Heart left ventricle (tissue), 16 donors: ENCODE measurements at regions not wholly inside any gene's neighbourhood (a gene's known extent, or its start where the extent isn't known, plus 50 kb on each side); places are given as distances from the start of the nearest gene placed in this dataset.

Source experiments
- ATAC-seq, 4 donors: fragments of 200-7000 bp; cut with Tn5 transposase; one replicate each; pipeline ENCODE4 v1.9.1; 2020 to 2022; ENCODE audit warnings: moderate library complexity in 4 of 4, mild to moderate bottlenecking in 3 of 4, moderate number of reproducible peaks in 1 of 4
- DNase-seq, 5 donors: peaks; one replicate each; pipeline ENCODE4 v3.0.0-alpha.2; 2020
- H3K27ac ChIP-seq, 12 donors: fragments of 200-600 bp; sonication (generic) in 4 of 12; one replicate each; pipeline versions ENCODE4 v1.5.0 to v1.8.0; 2016 to 2022; ENCODE audit warnings: mild to moderate bottlenecking in 2 of 12
- H3K27me3 ChIP-seq, 9 donors: fragments of 200-600 bp; sonication (generic) in 2 of 9; one replicate each; pipeline versions ENCODE4 v1.5.1 to v1.8.0; 2016 to 2022; ENCODE audit warnings: mild to moderate bottlenecking in 3 of 9
- H3K36me3 ChIP-seq, 9 donors: fragments of 200-600 bp; sonication (generic) in 2 of 9; one replicate each; pipeline versions ENCODE4 v1.5.0 to v1.8.0; 2018 to 2022; ENCODE audit warnings: mild to moderate bottlenecking in 2 of 9
- H3K4me1 ChIP-seq, 12 donors: fragments of 200-600 bp; sonication (generic) in 4 of 12; one replicate each; pipeline versions ENCODE4 v1.5.0 to v1.8.0; 2016 to 2022; ENCODE audit warnings: mild to moderate bottlenecking in 3 of 12
- H3K4me3 ChIP-seq, 12 donors: fragments of 200-600 bp; sonication (generic) in 4 of 12; one replicate each; pipeline versions ENCODE4 v1.5.0 to v1.8.0; 2017 to 2022; ENCODE audit warnings: mild to moderate bottlenecking in 9 of 12, moderate library complexity in 4 of 12
- H3K9me3 ChIP-seq, 12 donors: fragments of 200-600 bp; sonication (generic) in 4 of 12; one replicate each; pipeline versions ENCODE4 v1.5.0 to v1.8.0; 2016 to 2022; ENCODE audit warnings: mild to moderate bottlenecking in 1 of 12
- CTCF ChIP-seq, 12 donors: fragments of 200-600 bp; sonication (generic) in 4 of 12; IDR thresholded peaks; one replicate each; pipeline versions ENCODE4 v1.5.0 to v1.8.0; 2018 to 2022; ENCODE audit warnings: antibody characterized with exemption in 12 of 12, mild to moderate bottlenecking in 5 of 12
- POLR2A ChIP-seq, 2 donors: fragments of 450-650 bp; IDR thresholded peaks; one replicate each; pipeline ENCODE4 v1.6.1; 2017; ENCODE audit warnings: antibody characterized with exemption in 2 of 2, mild to moderate bottlenecking in 2 of 2, moderate library complexity in 2 of 2
- WGBS, 4 donors: extraction: QIAGEN DNeasy Blood & Tissue Kit in 2 of 4; methylation state at CpG; one replicate each; pipeline versions ENCODE4 v1.1.5 to v1.1.7; 2013 to 2018; 5-methylcytosine and 5-hydroxymethylcytosine counted together
- intact Hi-C, 10 donors: fragments of 100-400 bp; cut with DNase I; formaldehyde crosslinking; loops; one replicate each; pipeline versions ENCODE4 v1.11.1 to v1.14.2; 2022
- donor health status: ischemic (EF 13 %, LVEDD 7.1; RV severe dilation, severe dysfunction).
- donor health status: healthy with polysubstance abuse.
- donor health status: DM: no; HTN: yes; CAD: no.
- donor health status: DM: no; HTN: no; CAD: no.
- donor health status: ischemic (EF 25% LVEDD 6.9; RV normal size, moderate dysfunction).
- donor health status: ischemic (EF 25% LVEDD 5.7; RV mildly dilated, moderate dysfunction).
- donor health status: healthy.
- donor health status: DM: yes; HTN: yes; CAD: no.
- donor health status: ischemic (EF 35%, LVEDD 5.7; RV mildly dilated, moderate dysfunction).
- donor health status: nonischemic (EF 11% LVEDD 7.7; RV severe dilation, severe dysfunction).
- donor health status: DM: yes; HTN: yes; CAD: no.
- donor health status: PGD.
- donor health status: ischemic (EF 29% LVEDD 5.4; RV normal size, mild dysfunction).
- donor health status: nonischemic (EF 23%, LVEDD 6.1; RV moderate dilation, normal function).

GRCh38 chr11:116560589-116560988 lies 212.2 kb downstream of the BUD13 start:
- TF ChIP-seq POLR2A (IDR thresholded peaks at IDR 0.05) (no peak), CTCF (IDR thresholded peaks at IDR 0.05) (no peak)
- WGBS, 4 donors, result 45 to 60% (median 56%) methylated on average over 3 of the region's 3 CpGs
- no peak for DNase-seq

GRCh38 chr11:116558504-116559211 lies 214.1 kb downstream of the BUD13 start:
- Histone ChIP-seq H3K9me3 (no peaks in the 10 kb centered on the region), H3K36me3 (no peaks in the 10 kb centered on the region), H3K27me3 (no peaks in the 10 kb centered on the region), H3K4me3 (no peak overlapping the region), H3K4me1 (peaks cover 0 to 13% (median 4%) of the 10 kb centered on the region in 12 donors), H3K27ac (no peak overlapping the region)
- DNase-seq, result no peak
- 49 to 60% (median 50%) methylated on average over 8 to 9 of the region's 9 CpGs for WGBS, 4 donors
- intact Hi-C loops, result no loop called here
- no peak for TF ChIP-seq CTCF (IDR thresholded peaks at IDR 0.05)
- no peak for TF ChIP-seq POLR2A (IDR thresholded peaks at IDR 0.05)
- no peak for ATAC-seq

More at GRCh38 chr11:116560589-116560988, 212.2 kb downstream of the BUD13 start:
- intact Hi-C loops, result no loop called here
- no peaks in the 10 kb centered on the region for H3K9me3 ChIP-seq
- no peaks in the 10 kb centered on the region for H3K27me3 ChIP-seq
- H3K36me3 ChIP-seq, result no peaks in the 10 kb centered on the region
- H3K4me3 ChIP-seq, result no peak overlapping the region
- H3K4me1 ChIP-seq, result peaks cover 0 to 17% (median 5%) of the 10 kb centered on the region in 12 donors
- no peak overlapping the region for H3K27ac ChIP-seq
- no peak for ATAC-seq

GRCh38 chr11:116557282-116557681 lies 215.5 kb downstream of the BUD13 start:
- H3K9me3 ChIP-seq, result no peaks in the 10 kb centered on the region
- no peaks in the 10 kb centered on the region for H3K36me3 ChIP-seq
- DNase-seq, result no peak
- no peak for TF ChIP-seq CTCF (IDR thresholded peaks at IDR 0.05)
- no peak for TF ChIP-seq POLR2A (IDR thresholded peaks at IDR 0.05)
- H3K4me1 ChIP-seq, result no peaks in the 10 kb centered on the region
- H3K27ac ChIP-seq, result no peak overlapping the region
- H3K4me3 ChIP-seq, result no peak overlapping the region
- intact Hi-C loops, result no loop called here
- H3K27me3 ChIP-seq, result no peaks in the 10 kb centered on the region
- peak in 1 of 4 donors; percentile 11 for ATAC-seq
- WGBS, 4 donors, result 82 to 98% (median 89%) methylated on average over 3 of the region's 3 CpGs

DNA sequence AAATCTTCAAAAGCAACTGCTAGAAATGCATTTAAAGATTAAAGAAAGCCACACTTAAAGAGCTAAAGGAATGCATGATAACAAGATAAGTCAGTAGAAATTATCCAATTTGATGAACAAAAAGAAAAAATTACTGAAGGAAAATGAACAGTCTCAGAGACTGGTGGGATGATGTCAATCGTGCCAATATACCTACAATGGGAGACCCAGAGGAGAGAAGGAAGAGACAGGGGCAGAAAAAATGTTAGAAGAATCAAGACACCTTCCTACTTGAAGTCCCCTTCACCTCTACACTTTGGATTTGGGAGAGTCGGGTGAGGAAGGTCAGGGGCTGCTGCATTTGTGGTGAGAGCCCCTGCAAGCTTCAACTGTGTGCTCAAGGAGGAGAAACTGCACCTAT lies 216.3 kb downstream of the BUD13 start:
- Histone ChIP-seq H3K36me3 (no peaks in the 10 kb centered on the region), H3K27me3 (no peaks in the 10 kb centered on the region), H3K9me3 (no peaks in the 10 kb centered on the region), H3K4me3 (no peak overlapping the region), H3K4me1 (no peaks in the 10 kb centered on the region), H3K27ac (no peak overlapping the region)
- TF ChIP-seq CTCF (IDR thresholded peaks at IDR 0.05) (no peak), POLR2A (IDR thresholded peaks at IDR 0.05) (no peak)
- no peak for DNase-seq
- intact Hi-C loops, result no loop called here
- ATAC-seq, result no peak
- WGBS, 4 donors, result 82 to 88% (median 86%) methylated on average over 2 of the region's 2 CpGs
